ENCODE measurements at regions not wholly inside any gene's neighbourhood (a gene's known extent, or its start where the extent isn't known, plus 50 kb on each side); places are given as distances from the start of the nearest gene placed in this dataset.

DNA sequence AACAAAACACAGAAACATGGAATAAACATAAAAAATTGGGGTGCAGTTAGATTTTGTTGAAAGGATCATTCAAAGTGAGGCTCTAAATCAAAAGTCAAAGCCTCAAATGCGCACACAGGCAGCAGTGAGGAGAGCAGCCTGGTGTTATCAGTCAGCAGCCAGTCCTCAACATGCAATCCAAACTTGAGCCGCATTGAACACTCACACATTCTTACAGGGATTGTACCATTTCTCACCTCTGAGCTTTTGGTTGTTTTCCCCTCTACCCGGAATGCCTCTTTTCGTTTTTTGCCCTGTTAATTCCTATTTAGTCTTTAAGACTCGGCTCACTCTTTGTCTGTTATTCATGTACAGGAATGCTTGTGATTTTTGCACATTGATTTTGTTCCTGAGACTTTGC lies 81.1 kb upstream of the PUM3 start:
- H3K27me3 ChIP-seq: no peaks in the 10 kb centered on the region
- Mint-ChIP-seq H3K27ac (no peak overlapping the region), H3K4me1 (peaks cover 7% of the 10 kb centered on the region), H3K9me3 (peaks cover 3% of the 10 kb centered on the region), H3K4me3 (no peak overlapping the region), H3K27me3 (ENCODE audit: insufficient read depth, low read depth) (peaks cover 4% of the 10 kb centered on the region), H3K36me3 (no peaks in the 10 kb centered on the region)
- H3K9ac ChIP-seq: no peak overlapping the region
- peaks cover 11% of the 10 kb centered on the region for H3K4me1 ChIP-seq
- H3K4me2 ChIP-seq: no peak overlapping the region
- H3K9me3 ChIP-seq (ENCODE audit: low read depth): no peaks in the 10 kb centered on the region
- no peak overlapping the region for H3K4me3 ChIP-seq
- no peak for DNase-seq (ENCODE audit: low spot score)
- no peak overlapping the region for H2AFZ ChIP-seq (replicated peaks)
- no peaks in the 10 kb centered on the region for H4K20me1 ChIP-seq (ENCODE audit: low read depth)
- H3K79me2 ChIP-seq (ENCODE audit: low read depth): no peaks in the 10 kb centered on the region
- no peak overlapping the region for H3K27ac ChIP-seq
- no peaks in the 10 kb centered on the region for H3F3A ChIP-seq (ENCODE audit: low read depth)
- TF ChIP-seq EZH2phosphoT487 (IDR thresholded peaks at IDR 0.05) (no peak), EZH2 (IDR thresholded peaks at IDR 0.05) (no peak)
- TF ChIP-seq, protein P1, sequence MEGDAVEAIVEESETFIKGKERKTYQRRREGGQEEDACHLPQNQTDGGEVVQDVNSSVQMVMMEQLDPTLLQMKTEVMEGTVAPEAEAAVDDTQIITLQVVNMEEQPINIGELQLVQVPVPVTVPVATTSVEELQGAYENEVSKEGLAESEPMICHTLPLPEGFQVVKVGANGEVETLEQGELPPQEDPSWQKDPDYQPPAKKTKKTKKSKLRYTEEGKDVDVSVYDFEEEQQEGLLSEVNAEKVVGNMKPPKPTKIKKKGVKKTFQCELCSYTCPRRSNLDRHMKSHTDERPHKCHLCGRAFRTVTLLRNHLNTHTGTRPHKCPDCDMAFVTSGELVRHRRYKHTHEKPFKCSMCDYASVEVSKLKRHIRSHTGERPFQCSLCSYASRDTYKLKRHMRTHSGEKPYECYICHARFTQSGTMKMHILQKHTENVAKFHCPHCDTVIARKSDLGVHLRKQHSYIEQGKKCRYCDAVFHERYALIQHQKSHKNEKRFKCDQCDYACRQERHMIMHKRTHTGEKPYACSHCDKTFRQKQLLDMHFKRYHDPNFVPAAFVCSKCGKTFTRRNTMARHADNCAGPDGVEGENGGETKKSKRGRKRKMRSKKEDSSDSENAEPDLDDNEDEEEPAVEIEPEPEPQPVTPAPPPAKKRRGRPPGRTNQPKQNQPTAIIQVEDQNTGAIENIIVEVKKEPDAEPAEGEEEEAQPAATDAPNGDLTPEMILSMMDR (IDR thresholded peaks at IDR 0.05): no peak
- H3K36me3 ChIP-seq: no peaks in the 10 kb centered on the region

DNA sequence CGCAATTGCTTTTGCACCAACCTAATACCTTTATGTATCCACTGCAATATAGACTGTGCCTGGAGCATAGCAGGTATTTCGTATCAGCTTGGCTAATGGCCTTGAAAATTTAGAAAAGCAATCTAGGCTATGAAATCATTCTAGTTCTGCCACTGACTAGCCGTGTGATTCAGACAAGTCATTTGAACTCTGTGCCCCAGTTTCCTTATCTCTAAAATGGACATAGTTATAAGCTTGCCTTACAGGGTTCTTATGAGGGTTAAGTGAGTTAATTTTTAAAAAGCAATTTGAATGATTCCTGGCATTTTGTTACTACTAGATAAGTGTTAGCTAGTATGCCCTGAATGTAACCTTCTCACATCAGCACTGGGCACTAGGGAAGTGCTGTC lies 80.5 kb upstream of the PUM3 start:
- H3K4me2 ChIP-seq: no peak overlapping the region
- no peaks in the 10 kb centered on the region for H3K9me3 ChIP-seq (ENCODE audit: low read depth)
- Mint-ChIP-seq H3K27ac (no peak overlapping the region), H3K4me1 (peaks cover 7% of the 10 kb centered on the region), H3K27me3 (ENCODE audit: insufficient read depth, low read depth) (peaks cover 4% of the 10 kb centered on the region), H3K9me3 (peaks cover 3% of the 10 kb centered on the region), H3K4me3 (no peak overlapping the region), H3K36me3 (no peaks in the 10 kb centered on the region)
- H3K4me1 ChIP-seq: peaks cover 11% of the 10 kb centered on the region
- no peak overlapping the region for H2AFZ ChIP-seq (replicated peaks)
- no peaks in the 10 kb centered on the region for H3K27me3 ChIP-seq
- no peak overlapping the region for H3K27ac ChIP-seq
- DNase-seq (ENCODE audit: low spot score): no peak
- no peaks in the 10 kb centered on the region for H3K79me2 ChIP-seq (ENCODE audit: low read depth)
- TF ChIP-seq, protein P1 (IDR thresholded peaks at IDR 0.05): no peak
- no peak for TF ChIP-seq EZH2 (IDR thresholded peaks at IDR 0.05)
- H3K36me3 ChIP-seq: no peaks in the 10 kb centered on the region
- no peak overlapping the region for H3K9ac ChIP-seq
- no peaks in the 10 kb centered on the region for H3F3A ChIP-seq (ENCODE audit: low read depth)
- no peaks in the 10 kb centered on the region for H4K20me1 ChIP-seq (ENCODE audit: low read depth)
- no peak overlapping the region for H3K4me3 ChIP-seq

DNA sequence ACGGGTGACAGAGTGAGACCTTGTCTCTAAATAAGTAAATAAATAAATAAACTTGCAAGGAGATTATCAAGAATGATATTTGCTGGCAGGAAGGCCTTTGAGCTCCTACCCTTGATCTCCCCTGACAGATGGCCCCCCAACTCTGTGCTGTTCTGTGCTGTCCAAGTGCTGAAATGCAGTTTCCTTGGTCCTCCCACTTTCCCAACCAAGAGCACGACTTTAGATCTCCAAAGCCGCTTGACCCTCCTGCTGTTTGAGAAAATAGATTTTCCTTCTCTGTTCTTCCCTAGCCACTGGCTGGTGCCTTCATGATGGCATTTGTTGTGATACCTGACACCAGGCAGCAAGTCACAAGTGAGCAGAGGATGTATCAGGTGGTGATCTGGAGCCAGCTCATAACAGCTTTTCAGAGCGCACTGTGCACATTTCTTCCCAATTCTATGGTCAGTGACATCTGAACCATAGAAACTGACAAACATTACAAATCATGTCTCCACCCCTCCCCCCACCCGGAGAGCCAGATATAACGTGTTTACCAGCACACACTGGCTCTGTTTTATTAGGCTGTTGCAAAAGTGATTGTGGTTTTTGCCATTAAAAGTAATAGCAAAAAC lies 80.0 kb upstream of the PUM3 start:
- H3K9me3 ChIP-seq (ENCODE audit: low read depth): no peaks in the 10 kb centered on the region
- peaks cover 11% of the 10 kb centered on the region for H3K4me1 ChIP-seq
- H3K4me2 ChIP-seq: peak overlapping the region; percentile 9
- no peak overlapping the region for H2AFZ ChIP-seq (replicated peaks)
- H3K36me3 Mint-ChIP-seq: no peaks in the 10 kb centered on the region
- H3K36me3 ChIP-seq: no peaks in the 10 kb centered on the region
- H3K27me3 ChIP-seq: no peaks in the 10 kb centered on the region
- no peak overlapping the region for H3K4me3 Mint-ChIP-seq
- H3K4me1 Mint-ChIP-seq: peaks cover 7% of the 10 kb centered on the region
- no peak overlapping the region for H3K9ac ChIP-seq
- H3K27me3 Mint-ChIP-seq (ENCODE audit: insufficient read depth, low read depth): peaks cover 4% of the 10 kb centered on the region
- H4K20me1 ChIP-seq (ENCODE audit: low read depth): no peaks in the 10 kb centered on the region
- DNase-seq (ENCODE audit: low spot score): peak; percentile 79
- H3F3A ChIP-seq (ENCODE audit: low read depth): no peaks in the 10 kb centered on the region
- H3K4me3 ChIP-seq: no peak overlapping the region
- H3K79me2 ChIP-seq (ENCODE audit: low read depth): no peaks in the 10 kb centered on the region
- H3K27ac Mint-ChIP-seq: no peak overlapping the region
- no peak overlapping the region for H3K27ac ChIP-seq
- H3K9me3 Mint-ChIP-seq: peaks cover 3% of the 10 kb centered on the region
- TF ChIP-seq EZH2 (IDR thresholded peaks at IDR 0.05) (no peak), EZH2phosphoT487 (IDR thresholded peaks at IDR 0.05) (no peak)
- TF ChIP-seq, protein P1 (IDR thresholded peaks at IDR 0.05): no peak
